NCI-H345 (cell line): ENCODE measurements at regions not wholly inside any gene's neighbourhood (a gene's known extent, or its start where the extent isn't known, plus 50 kb on each side); places are given as distances from the start of the nearest gene placed in this dataset.
"Not testable (repeated sequence)": the region's sequence is repeated elsewhere in the genome, so short reads cannot be mapped to it uniquely, and the experiment has no call there.

Experiments
- DNase-seq: peaks from one replicate; lab custom pipeline; 2025; lab: John Stamatoyannopoulos, UW

DNA sequence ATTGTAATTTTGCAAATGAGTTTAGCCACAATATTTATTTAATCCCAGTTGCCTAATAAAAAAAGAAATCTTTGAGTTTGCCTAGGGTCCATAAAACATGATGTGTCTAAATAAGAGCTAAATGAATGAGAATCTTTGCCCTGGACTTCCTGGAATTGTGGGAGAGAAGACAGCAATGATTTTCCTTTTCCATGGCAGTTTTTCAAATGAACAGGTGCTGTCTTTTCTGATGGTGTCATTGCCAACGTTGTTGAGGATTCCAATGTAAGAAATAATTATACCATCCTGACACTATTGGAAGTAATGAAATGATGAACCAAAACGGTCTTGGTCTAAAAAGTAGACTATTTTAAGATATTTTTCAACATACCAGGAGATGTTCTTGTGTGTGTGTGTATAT, 984.7 kb upstream of the CELF2 start:
- no peak for DNase-seq

DNA sequence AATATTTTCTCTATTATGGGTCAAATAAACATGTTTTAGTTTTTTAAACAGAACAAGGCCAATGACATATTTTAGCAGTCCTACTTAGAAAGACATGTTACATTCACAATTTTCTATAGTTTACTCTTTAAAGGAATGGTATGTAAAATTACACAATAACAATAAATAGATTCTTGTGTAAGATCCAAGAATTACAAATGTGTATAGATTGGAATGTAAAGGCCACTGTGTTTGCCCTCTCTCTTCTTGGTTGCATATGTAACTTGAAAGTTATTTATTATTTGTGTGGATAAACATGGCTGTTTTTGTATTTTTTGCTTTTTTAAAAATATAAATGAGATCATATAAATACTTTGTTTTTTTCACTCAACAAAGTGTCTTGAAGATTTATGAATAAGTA, 979.3 kb upstream of the CELF2 start:
- DNase-seq, result no peak

- DNase-seq, result no peak
Measured at GRCh38 chr10:10039595-10039994, 978.1 kb upstream of the CELF2 start.

- no peak for DNase-seq
Measured at GRCh38 chr10:10043083-10043482, 974.6 kb upstream of the CELF2 start.

GRCh38 chr10:10044922-10045764, 972.5 kb upstream of the CELF2 start:
- DNase-seq, result no peak

- no peak for DNase-seq
Measured at GRCh38 chr10:10045765-10046028, 972.0 kb upstream of the CELF2 start.

GRCh38 chr10:10047426-10047825, 970.2 kb upstream of the CELF2 start:
- DNase-seq, result no peak

DNA sequence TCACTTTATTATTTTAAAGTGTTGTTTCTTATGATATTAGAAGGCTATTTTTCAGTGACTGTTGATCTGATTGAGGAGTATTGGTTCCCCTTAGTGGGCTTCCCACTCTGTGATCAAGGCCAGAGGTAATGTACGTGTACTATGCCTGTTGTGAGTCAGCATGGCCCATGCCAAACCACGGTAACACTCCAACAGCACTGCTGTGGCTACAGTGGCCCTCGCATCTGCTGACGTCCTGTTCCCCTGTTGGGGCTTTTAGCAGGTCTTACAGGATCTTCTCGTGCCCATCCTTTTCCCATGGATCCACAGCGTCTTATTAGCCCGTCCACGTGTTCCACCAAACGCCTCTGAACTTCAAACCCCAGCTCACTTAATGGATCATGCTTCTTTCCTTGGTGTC, 964.6 kb upstream of the CELF2 start:
- DNase-seq, result no peak

GRCh38 chr10:10054466-10054865, 963.2 kb upstream of the CELF2 start:
- peak; percentile 69 for DNase-seq

GRCh38 chr10:10055656-10056442, 961.8 kb upstream of the CELF2 start:
- DNase-seq, result no peak

DNA sequence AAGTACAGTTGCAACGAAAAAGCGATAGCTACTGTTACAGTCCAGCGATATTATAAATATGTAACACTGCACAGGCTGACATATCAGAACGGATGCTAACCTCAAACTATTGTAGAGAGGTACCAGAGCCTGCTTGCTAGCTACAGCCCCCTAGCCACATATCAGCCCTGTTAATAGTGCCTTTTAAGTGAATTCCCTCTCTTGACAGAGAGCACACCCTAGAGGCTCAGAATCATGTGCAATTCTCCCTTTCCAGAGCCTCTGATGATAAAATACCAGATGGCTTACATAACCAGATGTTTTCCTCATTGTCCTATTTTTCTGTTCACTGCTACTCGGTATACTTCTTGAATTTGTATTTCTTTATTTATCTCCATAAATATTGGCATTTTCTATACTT, 960.7 kb upstream of the CELF2 start:
- no peak for DNase-seq

DNA sequence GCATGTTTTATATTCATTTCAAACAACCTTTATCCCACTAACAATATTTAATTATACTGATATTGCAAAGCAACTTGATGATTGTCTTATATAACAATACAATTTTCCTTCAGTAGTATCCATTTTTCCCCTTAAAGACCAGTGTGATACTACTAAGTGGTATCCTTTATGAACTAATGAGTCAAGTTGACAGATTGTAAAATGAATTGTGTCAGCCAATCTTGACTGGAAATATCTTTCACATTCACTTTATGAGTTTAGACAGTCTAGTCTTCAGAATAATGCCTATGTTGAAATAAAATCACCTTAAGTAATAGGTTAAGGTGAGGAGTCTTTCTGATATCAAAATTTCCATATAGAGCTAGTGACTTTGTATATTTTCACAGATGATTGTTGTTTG, 950.0 kb upstream of the CELF2 start:
- no peak for DNase-seq

DNA sequence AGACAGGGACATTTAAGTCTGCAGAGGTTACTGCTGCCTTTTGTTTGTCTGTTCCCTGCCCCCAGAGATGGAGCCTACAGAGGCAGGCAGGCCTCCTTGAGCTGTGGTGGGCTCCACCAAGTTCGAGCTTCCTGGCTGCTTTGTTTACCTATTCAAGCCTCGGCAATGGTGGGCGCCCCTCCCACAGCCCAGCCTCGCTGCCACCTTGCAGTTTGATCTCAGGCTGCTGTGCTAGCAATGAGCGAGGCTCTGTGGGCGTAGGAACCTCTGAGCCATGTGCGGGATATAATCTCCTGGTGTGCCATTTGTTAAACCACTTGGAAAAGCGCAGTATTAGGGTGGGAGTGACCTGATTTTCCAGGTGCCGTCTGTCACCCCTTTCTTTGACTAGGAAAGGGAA, 942.8 kb upstream of the CELF2 start:
- not testable (repeated sequence) for DNase-seq

DNA sequence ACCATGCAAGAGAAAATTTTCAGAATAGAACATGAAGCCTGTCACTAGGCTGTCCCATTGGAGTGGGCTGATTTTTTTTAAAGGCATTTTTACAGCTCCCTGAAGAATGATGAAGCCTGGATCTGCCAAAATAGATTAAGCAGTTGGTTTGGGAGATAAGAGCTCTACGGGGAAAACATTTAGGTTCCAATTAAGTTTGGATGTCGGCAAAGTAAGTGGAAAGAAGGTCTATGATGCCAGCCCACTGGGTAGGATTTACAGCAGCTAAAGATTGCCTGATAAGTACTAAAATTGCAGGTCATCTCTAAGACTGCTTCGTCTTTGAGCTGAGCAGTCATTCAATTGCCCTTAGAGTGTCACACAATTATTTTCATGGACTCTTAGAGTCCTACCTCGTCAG, 939.2 kb upstream of the CELF2 start:
- no peak for DNase-seq

DNA sequence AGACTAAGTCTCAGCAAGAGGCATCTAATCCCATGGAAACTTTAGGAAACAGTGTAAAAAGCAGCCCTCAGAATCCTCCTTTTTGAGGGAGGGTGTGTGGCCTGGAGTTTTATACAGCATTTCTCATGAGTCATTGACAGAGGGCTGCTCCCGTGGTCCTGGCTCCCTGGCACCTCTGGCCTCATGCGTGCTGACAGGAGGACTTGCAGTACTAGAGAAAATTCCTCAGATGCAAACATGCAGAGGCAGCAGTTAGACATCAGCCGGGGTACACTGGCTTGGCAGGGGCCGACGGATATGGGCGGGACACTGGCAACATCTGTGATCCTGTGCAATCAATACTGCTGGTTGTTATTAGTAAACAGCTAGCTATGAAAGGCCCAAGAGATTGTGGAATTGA, 925.1 kb upstream of the CELF2 start:
- DNase-seq, result peak; percentile 6

DNA sequence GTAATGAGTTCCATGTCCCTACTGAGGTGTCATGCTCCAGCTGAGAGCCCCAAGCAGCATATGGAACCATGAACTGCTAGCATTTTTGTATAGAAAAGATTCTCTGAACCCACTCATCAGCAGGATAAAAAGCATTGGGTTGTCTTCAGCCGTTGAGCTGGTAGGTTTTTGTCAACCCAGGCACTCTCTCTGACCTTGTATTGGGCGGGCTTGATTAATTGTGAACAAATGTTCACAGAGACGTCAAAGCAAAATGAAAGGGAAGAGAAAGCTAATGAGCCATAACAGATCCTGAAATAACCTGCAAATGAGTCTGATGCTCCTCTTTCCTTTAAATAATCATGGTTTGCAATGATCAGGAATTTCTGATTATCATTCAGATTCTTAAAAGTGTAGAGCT, 924.7 kb upstream of the CELF2 start:
- DNase-seq, result no peak

- DNase-seq, result peak; percentile 4
Measured at GRCh38 chr10:10094691-10095090, 923.0 kb upstream of the CELF2 start.

- no peak for DNase-seq
Measured at GRCh38 chr10:10096296-10096695, 921.4 kb upstream of the CELF2 start.

- no peak for DNase-seq
Measured at GRCh38 chr10:10096898-10097297, 920.8 kb upstream of the CELF2 start.

- no peak for DNase-seq
Measured at GRCh38 chr10:10101106-10101505, 916.6 kb upstream of the CELF2 start.

DNA sequence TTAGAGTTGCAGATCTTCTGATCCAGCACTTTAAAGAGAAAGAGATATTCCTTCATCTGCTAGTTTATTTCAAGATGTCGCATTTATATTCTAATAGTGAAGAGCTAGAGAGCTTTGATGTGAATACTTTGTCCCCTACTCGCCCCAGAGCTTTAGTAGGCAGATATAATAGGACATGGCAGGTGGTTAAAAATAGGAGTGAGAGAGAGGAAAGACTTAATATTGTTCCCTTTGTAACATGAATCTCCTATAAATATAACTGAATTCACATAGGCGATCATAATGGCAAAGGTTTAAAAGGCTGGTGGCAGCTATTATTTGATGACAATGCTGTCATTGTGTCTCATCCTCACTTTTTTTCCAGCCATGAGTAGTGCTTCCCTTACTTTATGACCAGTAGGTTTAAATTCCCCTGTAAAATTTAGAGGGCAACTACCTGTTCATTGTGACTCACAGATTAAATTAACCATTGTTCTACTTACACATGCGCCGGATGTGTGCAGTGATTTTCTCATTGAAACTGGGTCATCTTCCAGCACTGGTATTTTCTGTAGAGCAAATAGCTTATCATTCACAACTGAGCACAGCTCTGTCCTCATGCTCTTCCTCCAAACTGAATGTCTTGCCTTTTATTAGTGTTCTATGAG, 906.7 kb upstream of the CELF2 start:
- no peak for DNase-seq

DNA sequence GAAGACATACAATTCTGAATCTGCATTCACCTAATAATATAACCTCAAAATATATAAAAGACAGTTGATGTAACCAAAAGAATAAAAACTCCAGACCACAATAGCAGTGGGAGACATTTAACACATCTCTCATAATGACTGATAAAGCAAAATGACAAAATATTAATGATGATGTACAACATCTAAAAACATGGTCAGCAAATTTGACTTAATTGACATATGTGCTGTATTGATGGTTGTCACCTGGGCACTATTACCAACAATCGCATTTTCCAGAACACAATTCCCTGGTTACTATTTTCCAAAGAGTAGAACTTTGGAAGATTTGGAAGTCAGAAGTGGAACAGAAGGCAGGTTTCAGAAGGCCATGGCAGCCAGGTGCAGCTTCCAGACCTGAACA, 899.5 kb upstream of the CELF2 start:
- no peak for DNase-seq

DNA sequence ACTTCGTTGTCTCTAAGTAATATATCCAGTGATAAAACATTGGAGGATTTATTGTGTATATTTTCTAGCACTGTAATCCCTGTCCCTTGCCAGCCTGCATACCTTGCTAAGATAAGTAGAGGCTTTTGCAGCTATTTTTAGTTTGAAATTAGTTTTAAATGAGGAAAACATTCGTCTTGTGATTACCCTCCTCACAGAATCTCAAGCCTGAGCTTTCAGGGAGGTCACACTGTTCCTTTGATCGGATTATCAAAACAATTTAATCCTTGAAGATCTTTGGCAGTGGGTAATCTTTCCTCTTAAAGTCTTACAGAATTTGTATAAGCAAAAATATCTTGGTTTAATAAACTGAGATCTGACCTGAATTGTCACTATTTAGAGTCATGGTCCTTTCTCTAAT, 897.0 kb upstream of the CELF2 start:
- DNase-seq, result no peak
